Peyer's patch (tissue), 4 donors: ENCODE measurements at regions not wholly inside any gene's neighbourhood (a gene's known extent, or its start where the extent isn't known, plus 50 kb on each side); places are given as distances from the start of the nearest gene placed in this dataset.

Experiments
- DNase-seq, 3 donors: peaks; one replicate each; pipeline ENCODE4 v3.0.0-alpha.2; 2017 to 2019
- H3K27ac ChIP-seq, 4 donors: fragments of 200-600 bp; sonication (generic); one replicate each; pipeline ENCODE4 v1.5.1; 2016 to 2019
- H3K27me3 ChIP-seq, 2 donors: fragments of 200-600 bp; sonication (generic); one replicate each; pipeline ENCODE4 v1.5.1; 2019
- H3K36me3 ChIP-seq, 3 donors: fragments of 200-600 bp; sonication (generic); one replicate each; pipeline ENCODE4 v1.5.1; 2016 to 2019
- H3K4me1 ChIP-seq, 4 donors: fragments of 200-600 bp; sonication (generic); one replicate each; pipeline ENCODE4 v1.5.1; 2016 to 2019
- H3K4me3 ChIP-seq, 4 donors: fragments of 200-600 bp; sonication (generic); 1 replicate in 3 of 4; 2 replicates in 1 of 4; pipeline ENCODE4 v1.5.1; 2016 to 2019; ENCODE audit warnings: mild to moderate bottlenecking in 1 of 4
- H3K9me3 ChIP-seq, 4 donors: fragments of 200-600 bp; sonication (generic); one replicate each; pipeline ENCODE4 v1.5.1; 2016 to 2019; ENCODE audit warnings: mild to moderate bottlenecking in 1 of 4
- POLR2A ChIP-seq, 2 donors: fragments of 450-650 bp; IDR thresholded peaks; one replicate each; pipeline ENCODE4 v1.5.1; 2017; ENCODE audit warnings: antibody characterized with exemption in 2 of 2, mild to moderate bottlenecking in 2 of 2, moderate library complexity in 2 of 2
- TF ChIP-seq, protein P1 (sequence below), 6 experiments: fragments of 450-650 bp in 4 of 6; fragments of 200-600 bp in 2 of 6; sonication (generic) in 1 of 6; IDR thresholded peaks; one replicate each; pipeline ENCODE4 v1.5.1; 2017 to 2019; ENCODE audit warnings: antibody characterized with exemption in 6 of 6, mild to moderate bottlenecking in 3 of 6, moderate library complexity in 1 of 6

DNA sequence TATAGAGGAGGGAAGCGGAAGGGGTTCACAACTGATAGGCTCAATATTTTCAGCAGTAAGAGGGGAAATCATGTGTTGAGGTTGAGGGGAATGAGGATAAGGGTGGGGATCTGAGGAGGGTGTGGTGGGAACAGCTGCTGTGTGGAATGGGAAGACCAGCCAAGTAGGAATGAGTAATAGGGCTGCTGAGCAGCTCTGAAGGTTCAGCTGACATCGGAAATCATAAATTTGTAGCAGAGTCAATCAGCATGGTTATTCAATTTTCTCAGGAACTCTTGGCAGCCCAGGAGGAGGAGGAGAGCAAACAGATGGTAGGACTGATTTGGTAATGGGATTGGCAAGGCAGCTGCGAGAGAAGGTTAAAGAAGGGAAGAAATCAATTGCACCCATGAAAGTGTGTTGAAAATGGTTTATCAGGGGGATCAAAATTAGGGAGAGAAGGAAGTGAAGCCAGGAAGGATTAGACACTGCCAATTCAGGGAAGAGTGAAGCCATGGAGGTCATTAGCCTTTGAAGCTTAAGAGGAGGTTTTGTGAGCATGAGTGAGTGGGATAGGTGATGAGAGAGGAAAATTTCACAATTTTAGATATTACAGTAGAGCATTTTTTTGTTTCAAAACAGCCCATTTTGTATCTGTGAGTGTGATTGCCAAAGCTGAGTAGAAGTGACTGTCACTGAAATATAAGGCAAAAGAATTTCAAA lies 82.6 kb downstream of the PCDH7 start:
- H3K36me3 ChIP-seq: no peaks in the 10 kb centered on the region
- no peaks in the 10 kb centered on the region for H3K9me3 ChIP-seq
- H3K4me3 ChIP-seq: no peak overlapping the region
- H3K4me1 ChIP-seq: no peaks in the 10 kb centered on the region
- no peak overlapping the region for H3K27ac ChIP-seq
- DNase-seq: no peak
- TF ChIP-seq POLR2A (IDR thresholded peaks at IDR 0.05): no peak
- no peaks in the 10 kb centered on the region for H3K27me3 ChIP-seq

DNA sequence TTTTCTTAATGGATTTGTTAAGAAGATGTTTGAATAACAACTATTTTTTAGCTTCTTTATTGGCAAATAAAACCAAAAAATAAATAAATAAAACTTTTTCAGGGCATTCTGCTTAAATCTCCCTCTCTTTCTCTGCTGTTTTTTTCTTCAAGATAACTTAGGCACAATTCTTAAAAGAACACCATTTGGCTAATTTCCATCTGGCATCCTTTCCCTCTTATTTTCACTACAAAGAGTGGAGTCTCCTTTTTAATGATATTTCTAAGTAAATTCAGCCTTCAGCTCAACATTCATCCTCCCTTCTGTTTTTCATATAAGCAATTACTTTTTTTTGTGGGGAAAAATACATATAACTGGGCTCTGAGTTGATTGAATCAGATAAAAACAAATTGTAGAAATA lies 88.1 kb downstream of the PCDH7 start:
- no peak overlapping the region for H3K4me3 ChIP-seq
- DNase-seq: no peak
- no peak overlapping the region for H3K27ac ChIP-seq
- H3K36me3 ChIP-seq: no peaks in the 10 kb centered on the region
- TF ChIP-seq, protein P1, sequence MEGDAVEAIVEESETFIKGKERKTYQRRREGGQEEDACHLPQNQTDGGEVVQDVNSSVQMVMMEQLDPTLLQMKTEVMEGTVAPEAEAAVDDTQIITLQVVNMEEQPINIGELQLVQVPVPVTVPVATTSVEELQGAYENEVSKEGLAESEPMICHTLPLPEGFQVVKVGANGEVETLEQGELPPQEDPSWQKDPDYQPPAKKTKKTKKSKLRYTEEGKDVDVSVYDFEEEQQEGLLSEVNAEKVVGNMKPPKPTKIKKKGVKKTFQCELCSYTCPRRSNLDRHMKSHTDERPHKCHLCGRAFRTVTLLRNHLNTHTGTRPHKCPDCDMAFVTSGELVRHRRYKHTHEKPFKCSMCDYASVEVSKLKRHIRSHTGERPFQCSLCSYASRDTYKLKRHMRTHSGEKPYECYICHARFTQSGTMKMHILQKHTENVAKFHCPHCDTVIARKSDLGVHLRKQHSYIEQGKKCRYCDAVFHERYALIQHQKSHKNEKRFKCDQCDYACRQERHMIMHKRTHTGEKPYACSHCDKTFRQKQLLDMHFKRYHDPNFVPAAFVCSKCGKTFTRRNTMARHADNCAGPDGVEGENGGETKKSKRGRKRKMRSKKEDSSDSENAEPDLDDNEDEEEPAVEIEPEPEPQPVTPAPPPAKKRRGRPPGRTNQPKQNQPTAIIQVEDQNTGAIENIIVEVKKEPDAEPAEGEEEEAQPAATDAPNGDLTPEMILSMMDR (IDR thresholded peaks at IDR 0.05): no peak
- H3K4me1 ChIP-seq: no peaks in the 10 kb centered on the region
- H3K9me3 ChIP-seq: no peaks in the 10 kb centered on the region
- no peaks in the 10 kb centered on the region for H3K27me3 ChIP-seq

- H3K27ac ChIP-seq: no peak overlapping the region
- no peak overlapping the region for H3K4me3 ChIP-seq
- H3K36me3 ChIP-seq: no peaks in the 10 kb centered on the region
- TF ChIP-seq, protein P1 (IDR thresholded peaks at IDR 0.05): no peak
- no peak for TF ChIP-seq POLR2A (IDR thresholded peaks at IDR 0.05)
- H3K9me3 ChIP-seq: no peaks in the 10 kb centered on the region
- no peak for DNase-seq
- no peaks in the 10 kb centered on the region for H3K27me3 ChIP-seq
- H3K4me1 ChIP-seq: no peaks in the 10 kb centered on the region
These were observed 91.1 kb downstream of the PCDH7 start for GRCh38 chr4:30811296-30811695.

GRCh38 chr4:30815685-30816084 lies 95.5 kb downstream of the PCDH7 start:
- DNase-seq: no peak
- H3K36me3 ChIP-seq: no peaks in the 10 kb centered on the region
- TF ChIP-seq, protein P1 (IDR thresholded peaks at IDR 0.05): no peak
- no peak for TF ChIP-seq POLR2A (IDR thresholded peaks at IDR 0.05)
- H3K27me3 ChIP-seq: no peaks in the 10 kb centered on the region
- no peaks in the 10 kb centered on the region for H3K4me1 ChIP-seq
- no peak overlapping the region for H3K4me3 ChIP-seq
- H3K27ac ChIP-seq: no peak overlapping the region
- H3K9me3 ChIP-seq: no peaks in the 10 kb centered on the region

DNA sequence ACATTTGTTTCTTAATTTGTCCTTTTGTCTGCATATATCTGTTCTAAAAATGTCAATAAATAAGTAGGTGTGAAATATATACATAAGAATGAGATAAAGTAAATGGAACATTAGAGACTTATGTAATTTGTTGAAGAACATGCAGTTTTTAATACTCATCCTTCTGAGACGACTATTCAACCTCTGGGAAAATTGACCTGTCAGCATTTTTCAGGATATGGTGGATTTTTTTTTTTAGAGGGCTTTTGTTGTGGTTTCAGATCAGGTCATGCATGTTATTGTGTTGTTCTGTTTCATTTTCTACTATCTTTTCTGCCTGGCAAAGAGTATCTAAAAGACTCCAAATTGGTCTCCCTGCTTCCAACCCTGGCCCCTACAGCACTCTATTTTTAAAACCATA lies 97.3 kb downstream of the PCDH7 start:
- TF ChIP-seq POLR2A (IDR thresholded peaks at IDR 0.05): no peak
- TF ChIP-seq, protein P1 (IDR thresholded peaks at IDR 0.05): no peak
- no peak for DNase-seq
- H3K27ac ChIP-seq: no peak overlapping the region

GRCh38 chr4:30818541-30818940 lies 98.4 kb downstream of the PCDH7 start:
- no peak for DNase-seq
- Histone ChIP-seq H3K27ac (no peak overlapping the region), H3K9me3 (no peaks in the 10 kb centered on the region), H3K4me3 (no peak overlapping the region), H3K4me1 (no peaks in the 10 kb centered on the region), H3K27me3 (no peaks in the 10 kb centered on the region), H3K36me3 (no peaks in the 10 kb centered on the region)
- TF ChIP-seq POLR2A (IDR thresholded peaks at IDR 0.05): no peak
- TF ChIP-seq, protein P1 (IDR thresholded peaks at IDR 0.05): no peak

More for the DNA sequence above, 97.3 kb downstream of the PCDH7 start:
- no peak overlapping the region for H3K4me3 ChIP-seq
- no peaks in the 10 kb centered on the region for H3K27me3 ChIP-seq
- H3K4me1 ChIP-seq: no peaks in the 10 kb centered on the region
- H3K9me3 ChIP-seq: no peaks in the 10 kb centered on the region
- no peaks in the 10 kb centered on the region for H3K36me3 ChIP-seq
